Activated naive CD8-positive, alpha-beta T cell (primary cell): ENCODE measurements at regions not wholly inside any gene's neighbourhood (a gene's known extent, or its start where the extent isn't known, plus 50 kb on each side); places are given as distances from the start of the nearest gene placed in this dataset.
"Not testable (repeated sequence)": the region's sequence is repeated elsewhere in the genome, so short reads cannot be mapped to it uniquely, and the experiment has no call there.

Experiments used
- H3K27ac Mint-ChIP-seq: one replicate; pipeline ENCODE4 v1.8.0; 2021; ENCODE audit warnings: mixed read lengths
- H3K27me3 Mint-ChIP-seq: one replicate; pipeline ENCODE4 v1.8.0; 2021; ENCODE audit warnings: mixed read lengths
- H3K36me3 Mint-ChIP-seq: one replicate; pipeline ENCODE4 v1.8.0; 2021; ENCODE audit warnings: mixed read lengths
- H3K4me1 Mint-ChIP-seq: one replicate; pipeline ENCODE4 v1.8.0; 2021; ENCODE audit warnings: low read depth, mixed read lengths
- H3K4me3 Mint-ChIP-seq: one replicate; pipeline ENCODE4 v1.8.0; 2021; ENCODE audit warnings: mild to moderate bottlenecking, mixed read lengths
- H3K9me3 Mint-ChIP-seq: one replicate; pipeline ENCODE4 v1.8.0; 2021; ENCODE audit warnings: low read depth, mixed read lengths

- no peaks in the 10 kb centered on the region for H3K4me1 Mint-ChIP-seq
- peaks cover 7% of the 10 kb centered on the region for H3K27me3 Mint-ChIP-seq
- no peak overlapping the region for H3K4me3 Mint-ChIP-seq
- no peaks in the 10 kb centered on the region for H3K36me3 Mint-ChIP-seq
- no peaks in the 10 kb centered on the region for H3K9me3 Mint-ChIP-seq
- H3K27ac Mint-ChIP-seq, result no peak overlapping the region
These were observed 118.3 kb downstream of the SEM1 start for GRCh38 chr7:96591159-96591899.

GRCh38 chr7:96589038-96589437, 120.6 kb downstream of the SEM1 start:
- no peaks in the 10 kb centered on the region for H3K4me1 Mint-ChIP-seq
- H3K9me3 Mint-ChIP-seq, result no peaks in the 10 kb centered on the region
- no peak overlapping the region for H3K4me3 Mint-ChIP-seq
- peaks cover 7% of the 10 kb centered on the region for H3K27me3 Mint-ChIP-seq
- no peaks in the 10 kb centered on the region for H3K36me3 Mint-ChIP-seq
- H3K27ac Mint-ChIP-seq, result no peak overlapping the region

GRCh38 chr7:96579119-96579518, 130.5 kb downstream of the SEM1 start:
- Mint-ChIP-seq H3K27ac (no peak overlapping the region), H3K36me3 (peaks cover 3% of the 10 kb centered on the region), H3K9me3 (peaks cover 4% of the 10 kb centered on the region), H3K27me3 (peaks cover 5% of the 10 kb centered on the region), H3K4me1 (no peaks in the 10 kb centered on the region), H3K4me3 (no peak overlapping the region)

GRCh38 chr7:96578606-96579005, 131.0 kb downstream of the SEM1 start:
- H3K4me1 Mint-ChIP-seq, result no peaks in the 10 kb centered on the region
- no peak overlapping the region for H3K27ac Mint-ChIP-seq
- peaks cover 3% of the 10 kb centered on the region for H3K36me3 Mint-ChIP-seq
- peaks cover 4% of the 10 kb centered on the region for H3K9me3 Mint-ChIP-seq
- peaks cover 5% of the 10 kb centered on the region for H3K27me3 Mint-ChIP-seq
- no peak overlapping the region for H3K4me3 Mint-ChIP-seq

GRCh38 chr7:96563409-96563808, 146.2 kb downstream of the SEM1 start:
- Mint-ChIP-seq H3K27ac (no peak overlapping the region), H3K27me3 (no peaks in the 10 kb centered on the region), H3K9me3 (no peaks in the 10 kb centered on the region), H3K36me3 (no peaks in the 10 kb centered on the region), H3K4me3 (no peak overlapping the region), H3K4me1 (no peaks in the 10 kb centered on the region)

GRCh38 chr7:96562966-96563365, 146.7 kb downstream of the SEM1 start:
- no peak overlapping the region for H3K4me3 Mint-ChIP-seq
- no peak overlapping the region for H3K27ac Mint-ChIP-seq
- H3K27me3 Mint-ChIP-seq, result no peaks in the 10 kb centered on the region
- H3K36me3 Mint-ChIP-seq, result no peaks in the 10 kb centered on the region
- no peaks in the 10 kb centered on the region for H3K4me1 Mint-ChIP-seq
- H3K9me3 Mint-ChIP-seq, result no peaks in the 10 kb centered on the region

GRCh38 chr7:96562458-96562857, 147.2 kb downstream of the SEM1 start:
- no peaks in the 10 kb centered on the region for H3K4me1 Mint-ChIP-seq
- H3K4me3 Mint-ChIP-seq, result no peak overlapping the region
- no peak overlapping the region for H3K27ac Mint-ChIP-seq
- no peaks in the 10 kb centered on the region for H3K9me3 Mint-ChIP-seq
- H3K36me3 Mint-ChIP-seq, result no peaks in the 10 kb centered on the region
- no peaks in the 10 kb centered on the region for H3K27me3 Mint-ChIP-seq

- Mint-ChIP-seq H3K27ac (no peak overlapping the region), H3K4me3 (no peak overlapping the region), H3K4me1 (no peaks in the 10 kb centered on the region), H3K36me3 (no peaks in the 10 kb centered on the region), H3K9me3 (no peaks in the 10 kb centered on the region), H3K27me3 (no peaks in the 10 kb centered on the region)
These were observed 147.8 kb downstream of the SEM1 start for GRCh38 chr7:96561892-96562291.

GRCh38 chr7:96558530-96558929, 151.1 kb downstream of the SEM1 start:
- H3K27ac Mint-ChIP-seq, result no peak overlapping the region
- no peaks in the 10 kb centered on the region for H3K27me3 Mint-ChIP-seq
- no peaks in the 10 kb centered on the region for H3K36me3 Mint-ChIP-seq
- H3K4me3 Mint-ChIP-seq, result no peak overlapping the region
- H3K9me3 Mint-ChIP-seq, result no peaks in the 10 kb centered on the region
- no peaks in the 10 kb centered on the region for H3K4me1 Mint-ChIP-seq

- Mint-ChIP-seq H3K4me3 (no peak overlapping the region), H3K27me3 (no peaks in the 10 kb centered on the region), H3K9me3 (no peaks in the 10 kb centered on the region), H3K4me1 (no peaks in the 10 kb centered on the region), H3K36me3 (no peaks in the 10 kb centered on the region), H3K27ac (no peak overlapping the region)
These were observed 151.6 kb downstream of the SEM1 start for GRCh38 chr7:96558093-96558492.

GRCh38 chr7:96557598-96557997, 152.0 kb downstream of the SEM1 start:
- H3K36me3 Mint-ChIP-seq, H3K9me3 Mint-ChIP-seq, H3K4me1 Mint-ChIP-seq, H3K4me3 Mint-ChIP-seq, H3K27ac Mint-ChIP-seq, H3K27me3 Mint-ChIP-seq: not testable (repeated sequence)

- Mint-ChIP-seq H3K36me3 (no peaks in the 10 kb centered on the region), H3K4me3 (no peak overlapping the region), H3K27me3 (peaks cover 13% of the 10 kb centered on the region), H3K27ac (no peak overlapping the region), H3K9me3 (no peaks in the 10 kb centered on the region), H3K4me1 (no peaks in the 10 kb centered on the region)
These were observed 161.0 kb downstream of the SEM1 start for GRCh38 chr7:96548664-96549063.

GRCh38 chr7:96547371-96547811, 162.3 kb downstream of the SEM1 start:
- no peaks in the 10 kb centered on the region for H3K36me3 Mint-ChIP-seq
- peaks cover 13% of the 10 kb centered on the region for H3K27me3 Mint-ChIP-seq
- H3K27ac Mint-ChIP-seq, result no peak overlapping the region
- H3K9me3 Mint-ChIP-seq, result no peaks in the 10 kb centered on the region
- no peaks in the 10 kb centered on the region for H3K4me1 Mint-ChIP-seq
- H3K4me3 Mint-ChIP-seq, result no peak overlapping the region

- Mint-ChIP-seq H3K27ac (no peak overlapping the region), H3K4me3 (no peak overlapping the region), H3K27me3 (peaks cover 13% of the 10 kb centered on the region), H3K36me3 (no peaks in the 10 kb centered on the region), H3K9me3 (no peaks in the 10 kb centered on the region), H3K4me1 (no peaks in the 10 kb centered on the region)
These were observed 163.2 kb downstream of the SEM1 start for GRCh38 chr7:96546426-96546825.

- Mint-ChIP-seq H3K4me3 (no peak overlapping the region), H3K4me1 (no peaks in the 10 kb centered on the region), H3K27ac (no peak overlapping the region), H3K9me3 (no peaks in the 10 kb centered on the region), H3K27me3 (no peaks in the 10 kb centered on the region), H3K36me3 (no peaks in the 10 kb centered on the region)
These were observed 170.2 kb downstream of the SEM1 start for GRCh38 chr7:96539471-96539870.

- Mint-ChIP-seq H3K27me3 (no peaks in the 10 kb centered on the region), H3K4me3 (no peak overlapping the region), H3K27ac (no peak overlapping the region), H3K36me3 (no peaks in the 10 kb centered on the region), H3K4me1 (no peaks in the 10 kb centered on the region), H3K9me3 (no peaks in the 10 kb centered on the region)
These were observed 171.0 kb downstream of the SEM1 start for GRCh38 chr7:96538632-96539031.
